Fibroblast of skin of left quadriceps (primary cell): ENCODE measurements at regions not wholly inside any gene's neighbourhood (a gene's known extent, or its start where the extent isn't known, plus 50 kb on each side); places are given as distances from the start of the nearest gene placed in this dataset.

Experiments
- DNase-seq, 2 experiments: peaks; one replicate each; pipeline ENCODE4 v3.0.0-alpha.2; 2013; ENCODE audit warnings: low read depth in 2 of 2

GRCh38 chr5:74289238-74289637 is 351.3 kb downstream of the ENC1 start:
- DNase-seq = no peak

- no peak for DNase-seq
Measured at GRCh38 chr5:74288448-74289108, 351.9 kb downstream of the ENC1 start.

- DNase-seq = no peak
Measured at GRCh38 chr5:74288038-74288437, 352.5 kb downstream of the ENC1 start.

- DNase-seq = no peak
Measured at GRCh38 chr5:74286734-74287695, 353.5 kb downstream of the ENC1 start.

- DNase-seq = no peak
Measured at GRCh38 chr5:74285675-74286280, 354.8 kb downstream of the ENC1 start.

GRCh38 chr5:74282490-74282889 is 358.0 kb downstream of the ENC1 start:
- DNase-seq = no peak

GRCh38 chr5:74281166-74281565 is 359.4 kb downstream of the ENC1 start:
- no peak for DNase-seq

- DNase-seq = no peak
Measured at GRCh38 chr5:74280306-74280705, 360.2 kb downstream of the ENC1 start.

- no peak for DNase-seq
Measured at GRCh38 chr5:74279244-74279643, 361.3 kb downstream of the ENC1 start.

- DNase-seq = no peak
Measured at GRCh38 chr5:74277418-74277817, 363.1 kb downstream of the ENC1 start.

- peak; percentile 91 for DNase-seq
Measured at GRCh38 chr5:74275171-74275992, 365.1 kb downstream of the ENC1 start.

- no peak for DNase-seq
Measured at GRCh38 chr5:74274326-74274725, 366.2 kb downstream of the ENC1 start.

GRCh38 chr5:74272831-74273451 is 367.6 kb downstream of the ENC1 start:
- peak in 1 of 2 experiments; percentile 42 for DNase-seq

- peak in 1 of 2 experiments; percentile 28 for DNase-seq
Measured at GRCh38 chr5:74272024-74272775, 368.3 kb downstream of the ENC1 start.

GRCh38 chr5:74268297-74268696 is 372.2 kb downstream of the ENC1 start:
- DNase-seq = no peak

GRCh38 chr5:74266836-74267235 is 373.7 kb downstream of the ENC1 start:
- DNase-seq = no peak

- DNase-seq = no peak
Measured at GRCh38 chr5:74266132-74266531, 374.4 kb downstream of the ENC1 start.

- DNase-seq = no peak
Measured at GRCh38 chr5:74262544-74263207, 377.9 kb downstream of the ENC1 start.

GRCh38 chr5:74261866-74262265 is 378.7 kb downstream of the ENC1 start:
- DNase-seq = peak; percentile 59 to 64

GRCh38 chr5:74261421-74261820 is 379.1 kb downstream of the ENC1 start:
- DNase-seq = no peak
